ENCODE measurements at regions not wholly inside any gene's neighbourhood (a gene's known extent, or its start where the extent isn't known, plus 50 kb on each side); places are given as distances from the start of the nearest gene placed in this dataset.

DNA sequence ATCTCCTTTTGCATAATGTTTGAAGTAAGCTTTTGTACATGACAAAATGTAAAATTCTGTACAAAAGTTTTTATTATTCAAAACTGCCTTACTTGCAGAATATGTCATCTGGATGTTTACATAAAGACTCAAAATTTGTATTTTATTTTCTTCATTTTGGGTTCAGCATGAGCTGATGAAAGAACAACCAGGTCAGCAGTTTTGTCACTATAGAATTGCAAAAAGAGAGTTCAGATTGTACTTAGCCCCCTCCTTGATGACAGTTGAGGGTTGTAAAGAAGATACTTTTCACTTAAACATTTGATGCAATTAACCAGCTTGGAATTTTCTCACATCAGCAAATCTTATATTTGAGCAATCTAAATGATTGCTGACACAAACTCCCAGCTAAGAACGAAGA, 669.3 kb downstream of the PLA2G4A start:
- POLR2A ChIA-PET, result no interaction called here
- no peak overlapping the region for H3K4me3 ChIP-seq (ENCODE audit: low read depth, low read length)
- CTCF ChIA-PET, result no interaction called here
- DNase-seq (ENCODE audit: low read depth, low spot score), result no peak
- TF ChIP-seq, protein P1, sequence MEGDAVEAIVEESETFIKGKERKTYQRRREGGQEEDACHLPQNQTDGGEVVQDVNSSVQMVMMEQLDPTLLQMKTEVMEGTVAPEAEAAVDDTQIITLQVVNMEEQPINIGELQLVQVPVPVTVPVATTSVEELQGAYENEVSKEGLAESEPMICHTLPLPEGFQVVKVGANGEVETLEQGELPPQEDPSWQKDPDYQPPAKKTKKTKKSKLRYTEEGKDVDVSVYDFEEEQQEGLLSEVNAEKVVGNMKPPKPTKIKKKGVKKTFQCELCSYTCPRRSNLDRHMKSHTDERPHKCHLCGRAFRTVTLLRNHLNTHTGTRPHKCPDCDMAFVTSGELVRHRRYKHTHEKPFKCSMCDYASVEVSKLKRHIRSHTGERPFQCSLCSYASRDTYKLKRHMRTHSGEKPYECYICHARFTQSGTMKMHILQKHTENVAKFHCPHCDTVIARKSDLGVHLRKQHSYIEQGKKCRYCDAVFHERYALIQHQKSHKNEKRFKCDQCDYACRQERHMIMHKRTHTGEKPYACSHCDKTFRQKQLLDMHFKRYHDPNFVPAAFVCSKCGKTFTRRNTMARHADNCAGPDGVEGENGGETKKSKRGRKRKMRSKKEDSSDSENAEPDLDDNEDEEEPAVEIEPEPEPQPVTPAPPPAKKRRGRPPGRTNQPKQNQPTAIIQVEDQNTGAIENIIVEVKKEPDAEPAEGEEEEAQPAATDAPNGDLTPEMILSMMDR (IDR thresholded peaks at IDR 0.05; ENCODE audit: insufficient read depth, low read length, missing control alignments), result no peak

DNA sequence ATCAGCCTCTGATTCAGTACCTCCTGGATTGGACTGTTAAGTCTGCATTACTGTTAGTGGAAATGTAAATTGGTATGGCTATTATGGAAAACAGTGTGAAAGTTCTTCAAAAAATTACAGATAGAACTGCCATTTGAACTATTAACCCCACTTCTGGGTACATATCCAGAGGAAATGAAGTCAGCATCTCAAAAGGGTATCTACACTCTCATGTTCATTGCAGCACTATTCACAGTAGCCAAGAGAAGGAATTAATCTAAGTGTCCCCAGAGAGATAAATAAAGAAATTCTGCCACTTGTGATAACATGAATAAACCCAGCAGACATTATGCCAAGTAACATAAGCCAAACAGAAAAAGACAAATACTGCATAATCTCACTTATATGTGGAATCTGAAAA, 676.0 kb downstream of the PLA2G4A start:
- TF ChIP-seq, protein P1 (IDR thresholded peaks at IDR 0.05; ENCODE audit: insufficient read depth, low read length, missing control alignments), result no peak
- DNase-seq (ENCODE audit: low read depth, low spot score), result no peak
- no peak overlapping the region for H3K4me3 ChIP-seq (ENCODE audit: low read depth, low read length)
- ChIA-PET POLR2A (no interaction called here), CTCF (no interaction called here)

- TF ChIP-seq, protein P1 (IDR thresholded peaks at IDR 0.05; ENCODE audit: insufficient read depth, low read length, missing control alignments), result no peak
- no peak for DNase-seq (ENCODE audit: low read depth, low spot score)
- POLR2A ChIA-PET, result no interaction called here
- CTCF ChIA-PET, result no interaction called here
- H3K4me3 ChIP-seq (ENCODE audit: low read depth, low read length), result no peak overlapping the region
These were observed 680.3 kb downstream of the PLA2G4A start for GRCh38 chr1:187509091-187509490.

DNA sequence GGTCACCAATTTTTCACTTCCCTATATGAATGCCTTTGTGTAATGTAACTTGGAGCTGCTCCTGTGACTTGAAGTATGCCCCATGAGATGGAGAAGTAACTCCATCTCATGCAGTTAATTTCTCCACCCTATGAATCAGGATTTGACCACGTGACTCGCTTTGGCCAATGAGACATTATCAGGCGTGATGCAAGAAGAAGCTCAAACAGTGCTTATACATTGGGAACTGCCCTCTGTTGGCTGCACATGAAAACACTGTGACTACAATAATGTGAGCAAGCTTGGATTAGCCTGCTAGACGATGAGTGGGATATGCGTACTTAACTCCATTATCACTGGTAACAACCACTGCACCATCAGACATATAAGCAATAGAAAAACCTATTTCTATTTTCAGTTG, 684.4 kb downstream of the PLA2G4A start:
- CTCF ChIA-PET, result no interaction called here
- no peak for DNase-seq (ENCODE audit: low read depth, low spot score)
- POLR2A ChIA-PET, result no interaction called here
- H3K4me3 ChIP-seq (ENCODE audit: low read depth, low read length), result no peak overlapping the region
- TF ChIP-seq, protein P1 (IDR thresholded peaks at IDR 0.05; ENCODE audit: insufficient read depth, low read length, missing control alignments), result no peak

DNA sequence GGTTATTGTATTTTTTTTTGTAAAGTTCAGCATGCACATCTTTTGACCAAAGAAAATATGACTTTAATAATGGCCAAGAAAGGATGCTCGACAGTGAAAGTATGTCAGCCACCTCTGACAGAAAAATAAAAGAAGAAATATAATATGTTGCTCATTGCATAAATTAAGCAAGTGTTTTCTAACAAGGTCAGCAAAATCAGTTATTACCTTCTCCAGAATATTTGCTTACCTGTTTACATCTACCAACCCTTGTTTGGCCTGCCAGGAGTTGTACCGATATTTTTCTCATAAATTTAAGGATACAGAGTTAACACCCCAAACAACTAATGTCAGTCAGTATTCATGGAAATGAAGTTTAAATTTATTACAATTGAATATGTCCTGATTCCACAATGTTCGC, 685.4 kb downstream of the PLA2G4A start:
- TF ChIP-seq, protein P1 (IDR thresholded peaks at IDR 0.05; ENCODE audit: insufficient read depth, low read length, missing control alignments), result no peak
- POLR2A ChIA-PET, result no interaction called here
- CTCF ChIA-PET, result no interaction called here
- DNase-seq (ENCODE audit: low read depth, low spot score), result no peak
- H3K4me3 ChIP-seq (ENCODE audit: low read depth, low read length), result no peak overlapping the region

DNA sequence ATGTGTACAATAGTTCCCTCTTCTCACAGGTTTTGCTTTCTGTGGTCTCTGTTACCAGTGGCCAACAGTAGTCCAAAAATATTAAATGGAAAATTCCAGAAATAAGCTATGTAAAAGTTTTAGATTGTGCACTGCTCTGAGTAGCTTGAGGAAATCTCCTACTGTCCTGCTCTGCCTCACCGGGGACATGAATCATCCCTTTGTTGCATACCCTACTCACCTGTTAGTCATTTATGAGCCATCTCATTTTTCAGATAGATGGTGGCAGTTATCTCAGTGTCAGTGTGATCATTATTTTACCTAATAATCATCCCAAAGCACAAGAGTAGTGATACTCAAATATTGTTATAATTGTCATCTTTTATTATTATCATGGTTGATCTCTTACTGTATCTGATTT, 688.1 kb downstream of the PLA2G4A start:
- TF ChIP-seq, protein P1 (IDR thresholded peaks at IDR 0.05; ENCODE audit: insufficient read depth, low read length, missing control alignments), result no peak
- DNase-seq (ENCODE audit: low read depth, low spot score), result no peak
- H3K4me3 ChIP-seq (ENCODE audit: low read depth, low read length), result no peak overlapping the region
- ChIA-PET CTCF (no interaction called here), POLR2A (no interaction called here)
